GM11168 (cell line): ENCODE measurements at regions not wholly inside any gene's neighbourhood (a gene's known extent, or its start where the extent isn't known, plus 50 kb on each side); places are given as distances from the start of the nearest gene placed in this dataset.

Source experiments
- in situ Hi-C: fragments of 300-500 bp; cut with MboI; formaldehyde crosslinking; loops from one replicate; pipeline ENCODE4 v1.12.0; 2022; ENCODE audit warnings: low sequenced_read_pairs; ENCODE audit not compliant: unreplicated experiment

DNA sequence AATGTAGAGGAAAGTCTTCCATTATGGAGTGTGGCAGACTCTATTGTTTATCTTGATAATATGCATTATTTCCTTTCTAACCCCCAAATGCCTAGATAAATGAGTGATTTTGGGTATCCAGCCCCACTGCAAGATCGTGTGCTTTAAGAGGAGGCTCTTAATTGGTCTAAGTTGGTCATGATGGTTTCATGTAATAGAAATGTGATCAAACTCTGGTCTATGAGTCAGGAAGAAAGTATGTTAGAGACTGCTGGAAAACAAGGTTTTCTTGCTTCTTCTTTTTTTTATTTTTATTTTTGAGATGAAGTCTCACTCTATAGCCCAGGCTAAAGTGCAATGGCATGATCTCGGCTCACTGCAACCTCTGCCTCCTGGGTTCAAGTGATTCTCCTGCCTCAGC lies 344.5 kb upstream of the TNP1 start:
- in situ Hi-C loops = no loop called here

DNA sequence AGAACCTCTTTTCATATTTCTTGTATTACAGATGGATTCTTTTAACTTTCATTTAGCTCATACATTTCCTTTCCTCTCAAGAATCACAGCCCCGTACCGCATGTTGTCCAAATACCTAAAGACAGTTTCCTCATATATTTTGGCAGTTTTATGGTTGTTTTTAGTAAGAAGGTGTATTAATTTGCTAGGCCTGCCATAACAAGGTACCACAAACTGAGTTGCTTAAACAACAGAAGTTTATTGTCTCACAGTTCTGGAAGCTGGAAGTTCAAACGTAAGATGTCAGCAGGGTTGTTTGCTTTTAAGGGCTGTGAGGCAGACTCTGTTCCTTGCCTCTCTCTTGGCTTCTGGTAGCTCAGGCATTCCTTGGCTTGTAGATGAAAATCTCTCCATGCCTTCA lies 343.2 kb upstream of the TNP1 start:
- in situ Hi-C loops = no loop called here

DNA sequence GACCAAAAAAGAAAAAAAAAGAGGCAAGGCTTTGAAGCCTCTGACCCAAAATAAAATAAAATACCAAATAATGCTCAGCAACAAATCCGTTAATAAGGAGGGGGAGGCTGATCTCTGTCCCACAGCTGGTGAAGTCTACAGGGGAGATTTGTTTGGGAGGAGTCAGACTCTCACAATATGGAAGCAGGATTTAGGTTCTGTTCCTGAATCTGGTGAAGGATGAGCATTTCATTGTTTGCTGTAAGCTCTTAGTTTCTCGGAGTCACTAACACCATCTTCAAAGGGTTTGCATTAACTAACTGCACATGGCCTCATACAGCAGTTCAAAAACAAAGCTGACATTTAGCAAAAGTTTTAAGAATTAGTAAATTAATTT lies 339.4 kb upstream of the TNP1 start:
- in situ Hi-C loops = no loop called here

DNA sequence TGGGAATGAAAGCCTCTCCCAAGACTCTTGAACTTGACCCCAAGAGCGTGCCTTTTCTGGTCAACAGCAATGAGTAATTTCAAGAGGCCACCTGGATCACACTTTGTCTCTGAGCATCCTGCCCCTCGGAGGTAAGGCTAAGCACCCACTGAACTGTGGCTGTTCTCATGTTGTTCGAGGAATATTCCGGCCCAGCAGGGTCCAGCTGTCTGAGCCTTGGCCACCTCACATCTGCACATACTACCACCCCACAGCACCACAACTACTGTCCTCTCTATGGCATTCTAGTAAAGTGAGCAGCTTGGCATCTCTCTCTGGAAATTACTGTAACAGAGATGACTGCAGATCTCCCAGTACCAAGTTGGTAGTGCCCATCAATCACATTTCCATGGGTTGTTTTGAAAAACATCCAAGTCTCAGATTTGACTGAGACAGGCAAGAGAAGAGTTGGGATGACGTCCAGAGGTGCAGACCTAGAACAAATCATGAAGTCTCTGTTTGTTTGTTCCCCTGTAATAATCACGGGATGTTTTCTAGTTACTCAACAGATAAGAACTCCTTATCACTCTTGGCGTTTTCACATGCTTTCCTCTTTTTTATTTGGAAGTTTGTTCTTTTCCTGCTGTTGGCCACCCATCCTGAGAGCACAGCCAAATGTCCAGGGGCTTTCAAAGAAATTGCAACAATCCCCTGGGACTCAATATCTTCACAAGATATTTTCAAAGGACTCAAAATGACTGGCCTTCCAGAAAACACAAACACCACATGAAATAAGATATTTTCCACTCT lies 336.0 kb upstream of the TNP1 start:
- in situ Hi-C loops = no loop called here

DNA sequence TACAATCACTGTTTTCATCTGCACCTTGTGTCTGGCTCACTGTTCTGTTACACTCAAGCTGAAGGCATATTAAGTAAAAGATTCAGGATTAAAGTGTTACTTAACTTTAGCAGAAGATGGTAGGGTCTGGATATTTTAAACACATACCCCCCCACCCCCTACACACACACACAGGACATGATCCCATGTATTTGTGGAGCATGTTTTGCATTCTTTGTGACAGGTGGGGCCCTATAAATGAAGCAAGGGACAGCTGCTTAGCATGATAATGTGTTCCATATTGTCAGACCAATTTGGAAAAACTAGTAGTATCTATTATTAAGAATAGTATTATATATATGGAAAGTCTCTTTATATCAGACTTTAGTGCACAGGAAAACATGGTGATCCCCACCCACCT lies 335.2 kb upstream of the TNP1 start:
- in situ Hi-C loops = no loop called here

DNA sequence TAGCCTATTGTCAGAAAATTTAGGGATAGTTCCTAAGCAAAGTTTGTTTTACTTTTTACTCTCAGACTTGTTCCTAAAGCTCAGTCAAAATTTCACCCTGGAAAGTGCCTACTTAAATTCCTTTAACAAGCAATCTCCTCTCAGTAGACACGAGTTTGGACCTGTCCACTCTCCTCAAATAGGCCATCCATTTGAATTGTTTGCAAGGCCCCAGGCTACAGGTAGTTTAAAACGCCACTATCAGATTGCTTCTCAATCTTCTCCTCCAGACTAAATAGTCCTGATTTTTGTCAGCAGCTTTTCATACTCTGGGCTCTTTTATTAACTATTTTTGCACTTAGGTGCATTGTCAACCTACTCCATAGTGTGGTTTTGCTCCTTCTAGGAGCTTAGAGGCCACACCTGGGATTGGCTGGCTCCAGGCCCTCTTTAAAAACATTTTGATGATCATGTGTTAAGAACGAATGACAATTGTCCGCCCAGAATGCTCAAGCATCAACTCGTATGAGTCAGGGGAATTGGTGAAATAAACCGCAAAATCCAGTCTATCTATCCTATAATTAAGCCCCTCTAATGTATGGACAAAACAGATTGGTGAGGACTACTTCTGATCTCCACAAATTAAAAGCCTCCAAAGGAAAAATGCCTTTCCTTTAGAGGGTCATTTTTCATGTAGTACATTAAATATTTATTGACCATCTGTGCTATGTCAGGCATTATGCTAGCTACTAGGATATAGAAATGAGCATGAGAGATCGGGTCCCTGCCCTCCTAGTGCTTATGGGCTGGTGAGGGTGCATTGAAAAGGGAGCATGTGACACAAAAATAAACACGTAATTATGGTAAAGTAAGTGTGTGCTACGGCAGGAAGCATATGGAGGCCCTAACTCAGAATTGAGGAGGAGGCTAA lies 333.8 kb upstream of the TNP1 start:
- in situ Hi-C loops = no loop called here

DNA sequence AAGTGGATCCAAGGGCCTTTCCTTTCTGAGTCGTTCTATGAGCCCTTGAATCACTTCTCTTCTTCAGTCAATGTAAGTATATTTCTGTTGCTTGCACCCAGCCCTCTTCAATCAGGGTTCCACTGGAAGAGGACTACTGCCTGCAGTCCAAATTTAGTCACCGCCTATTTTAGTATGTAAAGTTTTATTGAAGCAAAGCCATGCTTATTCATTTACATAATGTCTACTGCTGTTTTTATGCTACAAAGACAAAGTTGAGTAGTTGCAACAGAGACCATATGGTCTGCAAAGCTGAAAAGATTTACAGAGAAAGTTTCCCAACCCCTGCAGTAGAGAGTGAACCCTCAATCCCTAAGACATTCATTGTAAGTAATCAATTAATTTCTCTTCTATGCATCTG lies 332.5 kb upstream of the TNP1 start:
- in situ Hi-C loops = no loop called here

DNA sequence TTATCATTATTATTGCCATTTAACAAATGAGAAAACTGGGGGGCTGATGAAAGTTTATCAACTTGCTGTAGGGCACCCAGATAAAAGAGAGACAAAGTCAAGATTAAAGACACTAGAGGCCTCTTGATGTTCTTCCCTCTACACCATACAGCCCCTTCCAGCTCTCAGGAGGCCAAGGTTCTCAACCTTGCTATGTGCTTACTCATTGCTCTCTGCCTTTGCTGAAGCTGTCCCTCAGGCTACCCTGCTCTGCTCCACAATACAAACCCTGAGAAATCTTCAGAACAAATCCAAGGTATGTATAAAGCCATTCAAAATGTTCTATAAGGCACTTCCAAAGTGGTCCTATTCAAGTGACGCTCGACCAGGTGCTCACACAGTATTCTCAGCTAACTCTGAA lies 329.9 kb upstream of the TNP1 start:
- in situ Hi-C loops = no loop called here

DNA sequence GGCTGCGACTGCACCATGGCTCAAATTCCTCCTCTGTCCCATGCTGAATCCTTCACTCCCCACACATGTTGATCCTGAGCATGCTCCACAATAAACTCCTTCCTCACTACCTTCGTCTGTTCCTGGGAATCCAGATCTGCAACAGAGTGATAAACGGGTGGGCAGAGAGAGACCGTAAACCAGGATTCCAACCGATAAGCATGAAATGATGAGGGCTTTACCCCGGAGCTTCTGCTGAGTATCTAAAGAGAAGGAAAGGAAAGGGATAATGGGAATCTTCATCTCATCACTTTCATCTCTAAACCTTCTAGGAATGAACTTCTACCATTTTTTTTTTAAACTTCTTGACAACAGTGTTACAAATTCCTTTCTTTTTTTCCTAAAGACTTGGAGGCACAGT lies 329.3 kb upstream of the TNP1 start:
- in situ Hi-C loops = no loop called here

DNA sequence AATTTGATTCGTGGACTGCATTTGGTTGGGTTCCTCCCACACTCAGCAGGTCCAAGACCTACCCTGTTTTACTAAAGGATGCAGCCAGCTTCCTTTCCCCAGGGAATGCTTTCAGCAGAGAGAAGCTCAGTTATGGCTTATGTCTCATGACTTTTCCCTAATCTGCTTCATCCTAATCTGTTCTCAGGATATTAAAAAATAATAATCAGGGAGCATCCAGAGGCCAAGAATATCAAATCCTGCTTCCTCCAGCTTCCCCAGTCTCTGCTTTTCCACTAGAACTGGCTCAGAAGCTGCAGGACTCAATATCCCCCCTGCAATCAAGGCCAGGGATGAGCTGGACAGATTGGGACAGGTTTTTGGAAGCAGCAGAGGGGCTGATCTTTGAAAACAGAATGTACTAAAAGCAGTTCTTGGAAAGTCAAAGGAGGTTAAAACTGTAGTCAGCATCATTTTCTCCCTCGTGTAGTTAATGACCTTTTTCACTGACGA lies 326.9 kb upstream of the TNP1 start:
- in situ Hi-C loops = no loop called here

DNA sequence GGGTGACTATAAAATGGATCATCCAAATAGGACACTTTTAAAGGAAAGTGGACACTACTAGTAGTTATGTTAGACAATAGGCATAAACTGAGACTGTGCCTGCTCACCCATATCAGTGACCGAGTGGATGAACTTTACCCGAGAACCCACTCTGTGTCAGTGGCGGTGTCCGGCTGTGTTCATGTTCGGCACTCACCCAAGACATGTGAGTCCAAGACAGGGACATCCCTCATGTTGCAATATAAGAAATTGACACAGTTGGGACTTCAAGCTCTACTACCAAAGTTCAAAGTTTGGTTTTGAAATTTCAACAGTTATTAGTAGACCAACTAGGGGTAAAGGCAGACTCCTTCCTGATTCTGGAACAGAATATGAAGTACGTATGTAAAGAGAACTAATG lies 326.3 kb upstream of the TNP1 start:
- in situ Hi-C loops = no loop called here

DNA sequence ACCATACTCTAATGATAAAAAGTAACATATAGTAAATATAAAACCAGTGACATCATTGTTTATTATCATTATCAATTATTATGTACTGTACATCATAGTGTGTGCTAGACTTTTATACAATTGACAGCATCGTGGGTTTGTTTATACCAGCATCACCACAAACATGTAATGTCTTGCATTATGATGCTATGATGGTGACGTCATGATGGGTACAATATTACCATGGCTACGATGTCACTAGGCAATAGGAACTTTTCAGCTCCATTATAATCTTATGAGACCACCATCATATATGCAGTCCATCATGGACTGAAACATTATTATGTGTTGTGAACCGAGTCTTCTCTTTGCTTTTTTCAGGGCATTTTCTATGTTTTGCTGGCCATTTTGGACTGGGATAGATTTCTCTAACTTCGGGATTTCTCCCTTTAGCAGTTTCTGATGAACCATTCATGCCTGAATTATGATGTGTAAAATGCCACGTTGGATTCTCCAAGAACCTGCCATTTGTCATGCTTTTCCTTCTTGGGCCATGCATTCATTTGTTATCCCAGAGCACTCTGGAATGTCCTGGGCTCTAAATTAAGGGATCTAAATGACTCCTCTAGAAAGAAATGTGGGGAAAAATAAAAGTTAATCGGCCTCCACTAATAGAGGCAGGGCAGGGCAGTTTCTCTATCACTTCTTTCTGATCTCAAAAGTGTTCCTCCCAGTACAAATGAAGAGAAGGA lies 325.6 kb upstream of the TNP1 start:
- in situ Hi-C loops = no loop called here

DNA sequence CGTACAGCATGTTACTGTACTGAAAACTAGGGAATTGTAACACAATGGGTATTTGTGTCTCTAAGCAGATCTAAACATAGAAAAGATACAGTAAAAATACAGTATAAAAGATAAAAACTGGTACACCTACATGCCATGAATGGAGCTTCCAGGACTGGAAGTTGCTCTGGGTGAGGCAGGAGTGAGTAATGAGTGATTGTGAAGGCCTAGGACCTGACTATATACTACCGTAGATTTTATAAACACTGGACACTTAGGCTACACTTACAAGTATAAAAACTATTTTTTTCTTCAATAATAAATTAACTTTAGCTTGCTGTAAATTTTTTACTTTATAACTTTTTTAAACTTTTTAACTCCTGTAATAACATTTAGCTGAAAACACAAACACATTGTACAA lies 324.4 kb upstream of the TNP1 start:
- in situ Hi-C loops = no loop called here

DNA sequence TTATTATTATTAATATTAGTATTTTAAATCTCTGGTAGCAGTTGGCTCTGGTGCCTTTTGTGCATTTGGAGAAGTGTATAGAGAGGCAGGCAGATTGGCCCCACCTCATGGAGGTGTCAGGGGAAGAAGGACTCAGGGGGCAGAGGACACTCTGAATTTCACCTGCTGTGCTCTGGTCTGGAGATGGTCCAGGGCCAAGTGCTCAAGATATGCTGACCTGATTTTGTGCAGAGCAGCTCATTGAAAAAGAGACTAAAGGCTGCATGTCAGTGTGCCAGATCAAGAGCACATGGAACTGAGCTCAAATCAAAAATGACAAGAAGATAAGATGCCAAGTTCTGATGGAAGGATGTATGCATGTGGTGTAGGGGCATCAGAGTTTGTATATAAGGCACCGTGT lies 323.6 kb upstream of the TNP1 start:
- in situ Hi-C loops = no loop called here

DNA sequence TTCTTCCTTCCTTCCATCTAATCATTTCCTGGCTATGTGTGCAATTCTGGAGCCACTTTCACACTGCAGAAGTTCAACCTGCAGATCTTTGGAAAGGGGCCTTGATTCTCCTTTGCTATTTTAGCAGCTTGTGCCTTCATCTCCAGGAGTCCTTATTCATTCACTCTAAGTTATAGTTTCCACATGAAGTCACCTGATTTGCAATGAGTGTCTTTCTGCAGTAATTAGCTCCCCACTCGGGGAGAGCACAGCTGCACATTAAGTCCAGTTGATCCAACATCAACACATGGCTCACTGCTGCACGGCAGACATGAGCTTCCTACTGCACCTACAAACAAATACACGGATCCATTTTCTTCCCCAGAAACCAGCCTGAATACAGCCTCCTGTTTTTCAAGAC lies 323.1 kb upstream of the TNP1 start:
- in situ Hi-C loops = no loop called here

DNA sequence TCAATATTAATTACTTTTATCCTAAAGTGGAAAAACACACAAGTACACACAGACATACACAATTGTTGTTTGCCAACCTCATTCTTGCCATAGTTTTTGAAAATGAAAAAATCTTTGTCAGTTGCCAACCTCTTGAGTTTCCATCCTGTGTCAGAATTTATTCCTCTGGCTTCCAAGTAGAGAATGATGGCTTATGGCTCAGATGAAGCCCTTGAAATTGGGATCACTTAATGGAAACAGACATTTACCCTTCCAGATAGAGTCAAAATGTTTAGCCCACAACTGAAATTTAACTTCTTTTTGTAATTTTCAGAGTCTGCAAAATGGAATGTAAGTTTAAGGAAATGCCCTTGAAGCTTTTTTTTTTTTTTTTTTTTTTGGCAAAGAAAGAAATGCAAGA lies 321.6 kb upstream of the TNP1 start:
- in situ Hi-C loops = no loop called here

DNA sequence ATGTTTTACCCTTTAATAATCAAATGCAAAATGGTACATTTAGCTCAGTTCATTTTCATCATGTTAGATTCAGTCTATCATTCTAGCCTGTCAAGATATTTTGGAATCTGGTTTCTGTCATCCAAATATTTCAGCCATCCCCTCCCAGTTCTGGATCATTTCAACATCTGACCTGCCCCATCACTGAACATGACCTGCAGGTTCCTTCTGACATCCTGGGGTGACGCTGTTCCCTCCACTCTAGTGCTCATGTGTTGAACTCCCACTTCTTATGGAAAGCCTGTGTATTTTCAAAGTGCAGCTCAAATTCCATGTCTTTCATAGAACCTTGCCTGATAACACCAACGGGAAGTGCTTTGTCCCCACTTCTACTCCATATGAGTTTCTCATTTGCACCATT lies 320.0 kb upstream of the TNP1 start:
- in situ Hi-C loops = no loop called here

DNA sequence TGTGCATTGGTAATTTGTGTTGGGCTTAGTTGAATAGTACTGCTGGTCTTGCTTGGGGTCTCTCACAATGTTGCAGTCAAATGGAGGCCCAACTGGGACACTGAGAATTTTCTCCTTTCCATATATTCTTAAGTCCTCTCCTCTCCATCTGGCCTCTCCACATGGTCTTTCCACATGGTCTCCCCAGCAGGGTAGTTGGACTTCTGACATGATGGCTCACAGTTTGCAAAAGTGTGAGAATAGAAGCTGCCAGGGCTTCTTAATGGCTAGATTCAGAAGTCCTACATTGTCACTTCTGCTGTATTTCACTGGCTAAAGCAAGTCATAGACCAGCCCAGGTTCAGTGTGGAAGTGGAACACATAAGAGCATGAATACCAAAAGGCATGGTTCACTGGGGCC lies 318.5 kb upstream of the TNP1 start:
- in situ Hi-C loops = no loop called here

DNA sequence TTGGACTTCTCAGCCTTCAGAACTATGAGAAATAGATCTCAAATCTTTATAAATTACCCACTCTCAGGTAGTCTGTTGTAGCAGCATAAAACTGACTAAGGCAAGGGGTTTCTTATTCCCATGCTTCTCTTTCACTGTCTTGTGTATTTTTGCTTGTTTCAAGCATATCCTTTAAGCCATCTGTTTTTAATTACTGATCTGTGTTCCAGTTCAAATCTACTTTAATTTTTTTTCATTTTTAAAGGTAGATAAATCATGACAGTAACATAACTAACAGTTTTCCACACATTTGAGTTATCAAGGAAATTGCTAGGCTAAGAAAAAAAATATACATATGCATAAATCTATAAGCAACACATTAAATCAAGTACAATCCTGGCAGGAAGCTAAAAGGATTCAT lies 317.9 kb upstream of the TNP1 start:
- in situ Hi-C loops = no loop called here

DNA sequence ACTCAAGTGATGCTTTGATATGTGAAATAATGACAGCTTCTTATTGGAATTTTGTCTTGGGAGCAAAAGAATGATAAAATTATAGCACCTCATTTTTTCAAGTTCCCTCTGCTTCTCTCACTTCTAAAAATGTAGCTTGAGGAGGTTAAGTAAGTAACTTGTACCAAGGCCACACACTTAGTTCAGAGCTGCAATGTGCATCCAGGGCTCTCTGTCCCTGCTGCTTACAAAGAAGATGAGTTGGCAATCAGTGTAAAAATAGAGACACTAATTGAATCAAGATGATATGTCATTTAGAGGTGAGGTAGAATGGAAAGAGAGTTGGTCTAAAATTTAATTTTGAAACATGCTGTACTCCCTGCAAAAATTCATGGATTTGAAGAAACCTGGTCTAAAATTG lies 312.0 kb upstream of the TNP1 start:
- in situ Hi-C loops = no loop called here

DNA sequence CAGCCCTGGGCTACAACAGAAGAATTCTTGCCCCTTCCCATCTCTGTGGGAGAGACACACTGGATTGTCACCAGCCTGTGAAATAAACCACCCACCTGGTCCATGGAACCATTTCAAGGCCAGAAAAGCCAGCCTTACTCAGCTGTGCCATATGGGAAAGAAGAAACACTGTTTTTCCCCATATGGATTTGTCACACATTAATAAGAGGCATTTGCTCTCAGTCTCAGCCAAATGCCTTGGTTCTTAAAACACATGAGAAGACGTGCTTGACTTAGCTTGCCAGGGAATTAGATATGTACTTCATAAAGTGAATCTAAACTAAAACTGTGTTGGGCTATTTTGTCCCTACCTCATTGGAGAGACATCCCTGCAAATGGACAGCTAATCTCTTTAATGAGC lies 308.6 kb upstream of the TNP1 start:
- in situ Hi-C loops = no loop called here
